ENCODE measurements at regions not wholly inside any gene's neighbourhood (a gene's known extent, or its start where the extent isn't known, plus 50 kb on each side); places are given as distances from the start of the nearest gene placed in this dataset.

GRCh38 chr12:104825408-104825807 is 132.7 kb downstream of the SLC41A2 start:
- peak; percentile 11; the same call in 1 of the 2 replicates for TF ChIP-seq CTCF (IDR thresholded peaks at IDR 0.05; ENCODE audit: low read length)
- TF ChIP-seq EZH2 (IDR thresholded peaks at IDR 0.05; ENCODE audit: borderline replicate concordance, low read length) = no peak

Measured in OCI-LY1 (cell line).